IgD-negative memory B cell (primary cell): ENCODE measurements at regions not wholly inside any gene's neighbourhood (a gene's known extent, or its start where the extent isn't known, plus 50 kb on each side); places are given as distances from the start of the nearest gene placed in this dataset.

Source experiments
- H3K27ac Mint-ChIP-seq, 3 donors: one replicate each; pipeline ENCODE4 v1.8.0; 2020 to 2022; ENCODE audit warnings: mild to moderate bottlenecking in 3 of 3, mixed read lengths in 3 of 3, moderate library complexity in 1 of 3
- H3K27me3 Mint-ChIP-seq: one replicate; pipeline ENCODE4 v1.8.0; 2021; ENCODE audit warnings: mixed read lengths
- H3K36me3 Mint-ChIP-seq: one replicate; pipeline ENCODE4 v1.8.0; 2020; ENCODE audit warnings: mild to moderate bottlenecking, mixed read lengths
- H3K4me1 Mint-ChIP-seq, 3 donors: one replicate each; pipeline ENCODE4 v1.8.0; 2020 to 2022; ENCODE audit warnings: mixed read lengths in 3 of 3, mild to moderate bottlenecking in 1 of 3
- H3K4me3 Mint-ChIP-seq, 4 donors: one replicate each; pipeline ENCODE4 v1.8.0; 2020 to 2022; ENCODE audit warnings: mild to moderate bottlenecking in 4 of 4, mixed read lengths in 4 of 4, moderate library complexity in 3 of 4
- H3K9me3 Mint-ChIP-seq, 3 donors: one replicate each; pipeline ENCODE4 v1.8.0; 2020 to 2021; ENCODE audit warnings: mixed read lengths in 3 of 3, mild to moderate bottlenecking in 1 of 3

GRCh38 chr9:94159069-94159939 lies 75.0 kb downstream of the PTPDC1 start:
- Mint-ChIP-seq H3K36me3 (no peaks in the 10 kb centered on the region), H3K4me1 (peaks cover 8 to 17% (median 11%) of the 10 kb centered on the region in 3 donors), H3K27me3 (no peaks in the 10 kb centered on the region), H3K9me3 (peaks cover 0 to 1% (median 0%) of the 10 kb centered on the region in 3 donors), H3K4me3 (no peak overlapping the region), H3K27ac (no peak overlapping the region)

- Mint-ChIP-seq H3K27me3 (no peaks in the 10 kb centered on the region), H3K4me3 (no peak overlapping the region), H3K36me3 (no peaks in the 10 kb centered on the region), H3K27ac (peak overlapping the region in 2 of 3 donors; percentile 53 to 78), H3K4me1 (peaks cover 10 to 22% (median 12%) of the 10 kb centered on the region in 3 donors), H3K9me3 (no peaks in the 10 kb centered on the region)
Observed at GRCh38 chr9:94160594-94161501, 76.6 kb downstream of the PTPDC1 start.

GRCh38 chr9:94161673-94162072 lies 77.4 kb downstream of the PTPDC1 start:
- Mint-ChIP-seq H3K36me3 (no peaks in the 10 kb centered on the region), H3K4me3 (no peak overlapping the region), H3K4me1 (peaks cover 10 to 15% (median 10%) of the 10 kb centered on the region in 3 donors), H3K27me3 (no peaks in the 10 kb centered on the region), H3K27ac (no peak overlapping the region), H3K9me3 (no peaks in the 10 kb centered on the region)

GRCh38 chr9:94164806-94165549 lies 80.7 kb downstream of the PTPDC1 start:
- H3K36me3 Mint-ChIP-seq = no peaks in the 10 kb centered on the region

GRCh38 chr9:94165592-94166235 lies 81.5 kb downstream of the PTPDC1 start:
- H3K4me1 Mint-ChIP-seq = peaks cover 28 to 39% (median 35%) of the 10 kb centered on the region in 3 donors
- no peaks in the 10 kb centered on the region for H3K36me3 Mint-ChIP-seq
- peak overlapping the region in 2 of 3 donors; percentile 91 to 98 for H3K27ac Mint-ChIP-seq
- no peaks in the 10 kb centered on the region for H3K27me3 Mint-ChIP-seq
- no peaks in the 10 kb centered on the region for H3K9me3 Mint-ChIP-seq
- H3K4me3 Mint-ChIP-seq = peak overlapping the region; percentile 81 to 95 (median 93)

More at GRCh38 chr9:94164806-94165549, 80.7 kb downstream of the PTPDC1 start:
- Mint-ChIP-seq H3K4me3 (peak overlapping the region; percentile 81 to 95 (median 93)), H3K9me3 (no peaks in the 10 kb centered on the region), H3K4me1 (peaks cover 25 to 34% (median 30%) of the 10 kb centered on the region in 3 donors), H3K27ac (peak overlapping the region; percentile 68 to 98 (median 91)), H3K27me3 (no peaks in the 10 kb centered on the region)

GRCh38 chr9:94166236-94166975 lies 82.1 kb downstream of the PTPDC1 start:
- H3K4me1 Mint-ChIP-seq = peaks cover 29 to 42% (median 35%) of the 10 kb centered on the region in 3 donors
- no peaks in the 10 kb centered on the region for H3K36me3 Mint-ChIP-seq
- H3K27ac Mint-ChIP-seq = peak overlapping the region; percentile 92 to 98 (median 95)
- H3K9me3 Mint-ChIP-seq = no peaks in the 10 kb centered on the region
- no peaks in the 10 kb centered on the region for H3K27me3 Mint-ChIP-seq
- peak overlapping the region; percentile 87 to 98 (median 94) for H3K4me3 Mint-ChIP-seq

GRCh38 chr9:94166976-94167346 lies 82.7 kb downstream of the PTPDC1 start:
- Mint-ChIP-seq H3K27me3 (no peaks in the 10 kb centered on the region), H3K27ac (peak overlapping the region; percentile 92 to 98 (median 95)), H3K36me3 (no peaks in the 10 kb centered on the region), H3K4me1 (peaks cover 33 to 42% (median 35%) of the 10 kb centered on the region in 3 donors), H3K9me3 (no peaks in the 10 kb centered on the region), H3K4me3 (peak overlapping the region; percentile 87 to 98 (median 94))

- Mint-ChIP-seq H3K27ac (peak overlapping the region; percentile 92 to 98 (median 95)), H3K4me1 (peaks cover 37 to 46% (median 40%) of the 10 kb centered on the region in 3 donors), H3K27me3 (no peaks in the 10 kb centered on the region)
Observed at GRCh38 chr9:94167376-94167890, 83.2 kb downstream of the PTPDC1 start.

GRCh38 chr9:94168203-94169000 lies 84.1 kb downstream of the PTPDC1 start:
- H3K27ac Mint-ChIP-seq = peak overlapping the region; percentile 72 to 98 (median 95)
- H3K9me3 Mint-ChIP-seq = no peaks in the 10 kb centered on the region
- peaks cover 2% of the 10 kb centered on the region for H3K36me3 Mint-ChIP-seq
- peaks cover 43 to 52% (median 47%) of the 10 kb centered on the region in 3 donors for H3K4me1 Mint-ChIP-seq
- peak overlapping the region; percentile 87 to 98 (median 94) for H3K4me3 Mint-ChIP-seq
- no peaks in the 10 kb centered on the region for H3K27me3 Mint-ChIP-seq

More at GRCh38 chr9:94167376-94167890, 83.2 kb downstream of the PTPDC1 start:
- Mint-ChIP-seq H3K36me3 (peaks cover 2% of the 10 kb centered on the region), H3K4me3 (peak overlapping the region; percentile 87 to 98 (median 94)), H3K9me3 (no peaks in the 10 kb centered on the region)

- Mint-ChIP-seq H3K27me3 (no peaks in the 10 kb centered on the region), H3K4me1 (peaks cover 51 to 61% (median 59%) of the 10 kb centered on the region in 3 donors), H3K9me3 (no peaks in the 10 kb centered on the region), H3K36me3 (peaks cover 6% of the 10 kb centered on the region), H3K27ac (peak overlapping the region; percentile 49 to 78 (median 55)), H3K4me3 (peak overlapping the region in 2 of 4 donors; percentile 30 to 86)
Observed at GRCh38 chr9:94169968-94170367, 85.7 kb downstream of the PTPDC1 start.

GRCh38 chr9:94173632-94174031 lies 85.5 kb upstream of the ZNF169 start:
- Mint-ChIP-seq H3K27me3 (no peaks in the 10 kb centered on the region), H3K4me1 (peaks cover 49 to 63% (median 58%) of the 10 kb centered on the region in 3 donors), H3K4me3 (peak overlapping the region in 3 of 4 donors; percentile 31 to 90 (median 51)), H3K9me3 (no peaks in the 10 kb centered on the region), H3K27ac (peak overlapping the region in 2 of 3 donors; percentile 3 to 46), H3K36me3 (peaks cover 9% of the 10 kb centered on the region)

- peaks cover 52 to 65% (median 58%) of the 10 kb centered on the region in 3 donors for H3K4me1 Mint-ChIP-seq
- peak overlapping the region in 1 of 3 donors; percentile 46 for H3K27ac Mint-ChIP-seq
- peak overlapping the region in 3 of 4 donors; percentile 11 to 37 (median 31) for H3K4me3 Mint-ChIP-seq
- no peaks in the 10 kb centered on the region for H3K27me3 Mint-ChIP-seq
- H3K9me3 Mint-ChIP-seq = no peaks in the 10 kb centered on the region
- peaks cover 9% of the 10 kb centered on the region for H3K36me3 Mint-ChIP-seq
Observed at GRCh38 chr9:94174164-94174563, 84.9 kb upstream of the ZNF169 start.
